ENCODE measurements at regions not wholly inside any gene's neighbourhood (a gene's known extent, or its start where the extent isn't known, plus 50 kb on each side); places are given as distances from the start of the nearest gene placed in this dataset.

- TF ChIP-seq CTCF (conservative IDR thresholded peaks at IDR 0.05; ENCODE audit: low read length) (no peak), EZH2phosphoT487 (IDR thresholded peaks at IDR 0.05; ENCODE audit: borderline replicate concordance, low read depth, low read length) (no peak)
Measured at GRCh38 chr4:66577922-66578321, 907.6 kb upstream of the EPHA5 start.

Measured in OCI-LY7 (cell line).